ENCODE measurements at regions not wholly inside any gene's neighbourhood (a gene's known extent, or its start where the extent isn't known, plus 50 kb on each side); places are given as distances from the start of the nearest gene placed in this dataset.

DNA sequence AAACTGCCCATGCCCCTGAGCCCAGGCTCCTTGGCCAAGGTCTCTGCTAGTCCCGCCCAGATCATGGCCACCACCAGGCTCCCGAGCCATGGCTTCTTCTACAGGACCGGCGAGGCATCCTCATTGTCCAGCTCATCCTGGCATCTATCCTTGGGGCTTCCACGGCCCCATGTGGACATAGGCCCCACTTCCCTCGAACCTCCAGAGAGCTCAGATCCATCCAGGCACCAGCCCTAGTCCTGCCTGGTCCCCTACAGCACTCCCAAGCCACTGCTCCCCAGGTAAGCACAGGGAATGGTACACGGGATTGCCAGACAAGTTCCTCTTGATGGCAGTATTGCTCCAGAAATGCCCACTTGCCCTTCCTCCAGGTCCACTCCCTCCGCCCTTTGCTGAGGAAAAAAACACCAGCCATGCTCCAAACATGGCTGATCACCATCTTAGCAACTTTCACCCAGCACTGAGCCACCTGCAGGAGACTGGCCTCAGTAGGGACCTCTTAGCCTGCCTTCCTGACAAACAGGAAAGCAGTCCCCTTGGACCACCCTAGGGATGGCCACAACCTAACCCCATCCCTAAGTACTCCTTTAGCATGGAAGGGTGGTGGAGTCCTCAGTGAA lies 272.1 kb upstream of the AGTR2 start:
- Mint-ChIP-seq H3K9me3 (no peaks in the 10 kb centered on the region), H3K4me3 (no peak overlapping the region), H3K4me1 (no peaks in the 10 kb centered on the region; the same call in 1 of the 2 replicates), H3K27ac (no peak overlapping the region), H3K27me3 (ENCODE audit: low read depth) (no peaks in the 10 kb centered on the region; the same call in 1 of the 2 replicates), H3K36me3 (peaks cover 34% of the 10 kb centered on the region)
- ATAC-seq (no peak; the same call in 1 of the 2 replicates), DNase-seq (ENCODE audit: low spot score) (no peak)
- ChIA-PET CTCF (no interaction called here), POLR2A (no interaction called here)
- TF ChIP-seq, protein P1, sequence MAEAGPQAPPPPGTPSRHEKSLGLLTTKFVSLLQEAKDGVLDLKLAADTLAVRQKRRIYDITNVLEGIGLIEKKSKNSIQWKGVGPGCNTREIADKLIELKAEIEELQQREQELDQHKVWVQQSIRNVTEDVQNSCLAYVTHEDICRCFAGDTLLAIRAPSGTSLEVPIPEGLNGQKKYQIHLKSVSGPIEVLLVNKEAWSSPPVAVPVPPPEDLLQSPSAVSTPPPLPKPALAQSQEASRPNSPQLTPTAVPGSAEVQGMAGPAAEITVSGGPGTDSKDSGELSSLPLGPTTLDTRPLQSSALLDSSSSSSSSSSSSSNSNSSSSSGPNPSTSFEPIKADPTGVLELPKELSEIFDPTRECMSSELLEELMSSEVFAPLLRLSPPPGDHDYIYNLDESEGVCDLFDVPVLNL (CRISPR knock-in tag; IDR thresholded peaks at IDR 0.05; ENCODE audit: borderline replicate concordance, low read depth): no peak
- no peak for TF ChIP-seq SMAD4 (CRISPR knock-in tag; IDR thresholded peaks at IDR 0.05)
- no peak for TF ChIP-seq RELA (CRISPR knock-in tag; IDR thresholded peaks at IDR 0.05; ENCODE audit: borderline replicate concordance)
- TF ChIP-seq NR2C2 (CRISPR knock-in tag; IDR thresholded peaks at IDR 0.05): no peak
- TF ChIP-seq ZNF396 (CRISPR knock-in tag; IDR thresholded peaks at IDR 0.05; ENCODE audit: borderline replicate concordance): no peak
- TF ChIP-seq TEAD1 (CRISPR knock-in tag; IDR thresholded peaks at IDR 0.05): no peak
- no peak for TF ChIP-seq ERG (CRISPR knock-in tag; IDR thresholded peaks at IDR 0.05)
- no peak for TF ChIP-seq PRRX2 (CRISPR knock-in tag; IDR thresholded peaks at IDR 0.05)
- no peak for TF ChIP-seq OVOL2 (CRISPR knock-in tag; IDR thresholded peaks at IDR 0.05; ENCODE audit: borderline replicate concordance)
- TF ChIP-seq, protein P2, sequence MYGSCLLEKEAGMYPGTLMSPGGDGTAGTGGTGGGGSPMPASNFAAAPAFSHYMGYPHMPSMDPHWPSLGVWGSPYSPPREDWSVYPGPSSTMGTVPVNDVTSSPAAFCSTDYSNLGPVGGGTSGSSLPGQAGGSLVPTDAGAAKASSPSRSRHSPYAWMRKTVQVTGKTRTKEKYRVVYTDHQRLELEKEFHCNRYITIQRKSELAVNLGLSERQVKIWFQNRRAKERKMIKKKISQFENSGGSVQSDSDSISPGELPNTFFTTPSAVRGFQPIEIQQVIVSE (CRISPR knock-in tag; IDR thresholded peaks at IDR 0.05; ENCODE audit: borderline replicate concordance): no peak
- no peak for TF ChIP-seq MLX (CRISPR knock-in tag; IDR thresholded peaks at IDR 0.05)
- TF ChIP-seq PREB (CRISPR knock-in tag; IDR thresholded peaks at IDR 0.05; ENCODE audit: borderline replicate concordance): no peak
- no peak for TF ChIP-seq EMX1 (CRISPR knock-in tag; IDR thresholded peaks at IDR 0.05)
- TF ChIP-seq TCF7 (CRISPR knock-in tag; IDR thresholded peaks at IDR 0.05; ENCODE audit: low read depth): no peak
- TF ChIP-seq ATF3 (CRISPR knock-in tag; conservative IDR thresholded peaks at IDR 0.05): no peak
- TF ChIP-seq, protein P3, sequence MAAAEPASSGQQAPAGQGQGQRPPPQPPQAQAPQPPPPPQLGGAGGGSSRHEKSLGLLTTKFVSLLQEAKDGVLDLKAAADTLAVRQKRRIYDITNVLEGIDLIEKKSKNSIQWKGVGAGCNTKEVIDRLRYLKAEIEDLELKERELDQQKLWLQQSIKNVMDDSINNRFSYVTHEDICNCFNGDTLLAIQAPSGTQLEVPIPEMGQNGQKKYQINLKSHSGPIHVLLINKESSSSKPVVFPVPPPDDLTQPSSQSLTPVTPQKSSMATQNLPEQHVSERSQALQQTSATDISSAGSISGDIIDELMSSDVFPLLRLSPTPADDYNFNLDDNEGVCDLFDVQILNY (CRISPR knock-in tag; IDR thresholded peaks at IDR 0.05): no peak
- TF ChIP-seq ZNF671 (CRISPR knock-in tag; IDR thresholded peaks at IDR 0.05): no peak
- TF ChIP-seq, protein P4, sequence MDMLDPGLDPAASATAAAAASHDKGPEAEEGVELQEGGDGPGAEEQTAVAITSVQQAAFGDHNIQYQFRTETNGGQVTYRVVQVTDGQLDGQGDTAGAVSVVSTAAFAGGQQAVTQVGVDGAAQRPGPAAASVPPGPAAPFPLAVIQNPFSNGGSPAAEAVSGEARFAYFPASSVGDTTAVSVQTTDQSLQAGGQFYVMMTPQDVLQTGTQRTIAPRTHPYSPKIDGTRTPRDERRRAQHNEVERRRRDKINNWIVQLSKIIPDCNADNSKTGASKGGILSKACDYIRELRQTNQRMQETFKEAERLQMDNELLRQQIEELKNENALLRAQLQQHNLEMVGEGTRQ (CRISPR knock-in tag; IDR thresholded peaks at IDR 0.05): no peak
- TF ChIP-seq AR (CRISPR knock-in tag; IDR thresholded peaks at IDR 0.05): no peak

All from WTC11 (cell line).